H9 (cell line): ENCODE measurements at regions not wholly inside any gene's neighbourhood (a gene's known extent, or its start where the extent isn't known, plus 50 kb on each side); places are given as distances from the start of the nearest gene placed in this dataset.

Experiments used
- DNase-seq: peaks from one replicate; pipeline ENCODE4 v3.0.0-alpha.2; 2017
- H2AFZ ChIP-seq: one replicate; pipeline ENCODE4 v1.6.1; 2013; ENCODE audit warnings: mild to moderate bottlenecking, low read length, control low read depth, moderate library complexity
- H2AK5ac ChIP-seq: 2 replicates; pipeline ENCODE4 v1.6.1; 2013; ENCODE audit warnings: low read length, control low read depth, mixed read lengths; ENCODE audit not compliant: insufficient read length
- H2BK120ac ChIP-seq: one replicate; pipeline ENCODE4 v1.6.1; 2013; ENCODE audit warnings: low read depth, mild to moderate bottlenecking, low read length, control low read depth, inconsistent platforms; ENCODE audit not compliant: poor library complexity, severe bottlenecking
- H2BK12ac ChIP-seq: 2 replicates; pipeline ENCODE4 v1.6.1; 2013; ENCODE audit warnings: low read length, control low read depth, mixed read lengths, low read depth; ENCODE audit not compliant: insufficient read length
- H2BK15ac ChIP-seq: 2 replicates; pipeline ENCODE4 v1.6.1; 2013; ENCODE audit warnings: low read depth, low read length, control low read depth
- H2BK20ac ChIP-seq: one replicate; pipeline ENCODE4 v1.6.1; 2013; ENCODE audit warnings: low read depth, mild to moderate bottlenecking, low read length, control low read depth, inconsistent platforms; ENCODE audit not compliant: poor library complexity, severe bottlenecking
- H2BK5ac ChIP-seq: 2 replicates; pipeline ENCODE4 v1.6.1; 2013; ENCODE audit warnings: low read length, control low read depth, mixed read lengths; ENCODE audit not compliant: insufficient read length
- H3K14ac ChIP-seq: 2 replicates; pipeline ENCODE4 v1.6.1; 2013; ENCODE audit warnings: low read length, control low read depth; ENCODE audit not compliant: insufficient read depth
- H3K18ac ChIP-seq: 2 replicates; pipeline ENCODE4 v1.6.1; 2013; ENCODE audit warnings: low read depth, mild to moderate bottlenecking, mixed read lengths, low read length, control low read depth; ENCODE audit not compliant: insufficient read length
- H3K23ac ChIP-seq: 2 replicates; pipeline ENCODE4 v1.6.1; 2013; ENCODE audit warnings: low read length, control low read depth, mixed read lengths, low read depth; ENCODE audit not compliant: insufficient read length
- H3K23me2 ChIP-seq: 2 replicates; pipeline ENCODE4 v1.6.1; 2013; ENCODE audit warnings: low read depth, mild to moderate bottlenecking, mixed read lengths, low read length, control low read depth; ENCODE audit not compliant: insufficient read length, poor library complexity, severe bottlenecking
- H3K27ac ChIP-seq: 2 replicates; pipeline ENCODE4 v1.5.1; 2013; ENCODE audit warnings: low read length, control low read depth, mixed read lengths, low read depth; ENCODE audit not compliant: insufficient read length
- H3K27me3 ChIP-seq: 2 replicates; pipeline ENCODE4 v1.6.1; 2013; ENCODE audit warnings: low read length, control low read depth, inconsistent platforms; ENCODE audit not compliant: insufficient read depth
- H3K4ac ChIP-seq: 2 replicates; pipeline ENCODE4 v1.6.1; 2013; ENCODE audit warnings: low read depth, mild to moderate bottlenecking, control low read depth, inconsistent platforms, low read length, moderate library complexity
- H3K4me1 ChIP-seq: 2 replicates; pipeline ENCODE4 v1.6.1; 2013; ENCODE audit warnings: low read length, control low read depth, inconsistent platforms; ENCODE audit not compliant: insufficient read depth
- H3K4me2 ChIP-seq: 2 replicates; pipeline ENCODE4 v1.6.1; 2013; ENCODE audit warnings: low read length, control low read depth, mixed read lengths; ENCODE audit not compliant: insufficient read length, insufficient read depth
- H3K56ac ChIP-seq: 2 replicates; pipeline ENCODE4 v1.6.1; 2013; ENCODE audit warnings: low read depth, mild to moderate bottlenecking, mixed read lengths, low read length, control low read depth; ENCODE audit not compliant: insufficient read length
- H3K79me1 ChIP-seq: 2 replicates; pipeline ENCODE4 v1.6.1; 2013; ENCODE audit warnings: low read depth, mild to moderate bottlenecking, moderate library complexity, low read length, control low read depth, inconsistent platforms; ENCODE audit not compliant: insufficient read depth, poor library complexity, severe bottlenecking
- H3K79me2 ChIP-seq: 2 replicates; pipeline ENCODE4 v1.6.1; 2013; ENCODE audit warnings: low read length, control low read depth, inconsistent platforms; ENCODE audit not compliant: insufficient read depth
- H3K9ac ChIP-seq: 2 replicates; pipeline ENCODE4 v1.6.1; 2013; ENCODE audit warnings: low read length, control low read depth, mixed read lengths; ENCODE audit not compliant: insufficient read length; ENCODE audit errors: extremely low read depth
- H3K9me3 ChIP-seq: one replicate; pipeline ENCODE4 v1.6.1; 2013; ENCODE audit warnings: low read depth, low read length, inconsistent platforms; ENCODE audit not compliant: control insufficient read depth
- H3T11ph ChIP-seq: one replicate; pipeline ENCODE4 v1.6.1; 2013; ENCODE audit warnings: mild to moderate bottlenecking, low read length, control low read depth, inconsistent platforms
- H4K20me1 ChIP-seq: one replicate; pipeline ENCODE4 v1.6.1; 2013; ENCODE audit not compliant: control insufficient read depth, insufficient read length, insufficient read depth
- H4K5ac ChIP-seq: 2 replicates; pipeline ENCODE4 v1.6.1; 2013; ENCODE audit warnings: low read depth, mild to moderate bottlenecking, mixed read lengths, low read length, control low read depth; ENCODE audit not compliant: insufficient read length
- H4K8ac ChIP-seq: replicated peaks from 2 replicates; pipeline ENCODE4 v1.6.1; 2013; ENCODE audit warnings: low read length, control low read depth, mixed read lengths, low read depth; ENCODE audit not compliant: insufficient read length
- H4K91ac ChIP-seq: 2 replicates; pipeline ENCODE4 v1.6.1; 2013; ENCODE audit warnings: low read depth, mild to moderate bottlenecking, moderate library complexity, mixed read lengths, low read length, control low read depth; ENCODE audit not compliant: insufficient read length
- H3K27ac Mint-ChIP-seq, 3 experiments: 2 replicates in 2 of 3; 3 replicates in 1 of 3; pipeline ENCODE4 v1.8.0; 2020 to 2021; ENCODE audit warnings: mixed read lengths in 3 of 3, mild to moderate bottlenecking in 1 of 3, moderate library complexity in 1 of 3
- H3K27me3 Mint-ChIP-seq: 2 replicates; pipeline ENCODE4 v1.8.0; 2021; ENCODE audit warnings: low read depth, mild to moderate bottlenecking, moderate library complexity, mixed read lengths
- H3K36me3 Mint-ChIP-seq, 3 experiments: 2 replicates in 2 of 3; 3 replicates in 1 of 3; pipeline ENCODE4 v1.8.0; 2020 to 2021; ENCODE audit warnings: low read depth in 3 of 3, mixed read lengths in 3 of 3; ENCODE audit not compliant: insufficient read depth in 1 of 3
- H3K4me1 Mint-ChIP-seq, 2 experiments: 2 replicates each; pipeline ENCODE4 v1.8.0; 2020; ENCODE audit warnings: mixed read lengths in 2 of 2
- H3K4me3 Mint-ChIP-seq, 2 experiments: 2 replicates in 1 of 2; 3 replicates in 1 of 2; pipeline ENCODE4 v1.8.0; 2020 to 2021; ENCODE audit warnings: mild to moderate bottlenecking in 2 of 2, mixed read lengths in 2 of 2, moderate library complexity in 1 of 2
- H3K9me3 Mint-ChIP-seq, 2 experiments: 2 replicates in 1 of 2; 3 replicates in 1 of 2; pipeline ENCODE4 v1.8.0; 2020; ENCODE audit warnings: mild to moderate bottlenecking in 2 of 2, mixed read lengths in 2 of 2, moderate library complexity in 1 of 2
- WGBS: extraction: QIAGEN DNeasy Blood & Tissue Kit; methylation state at CpG from one replicate; pipeline ENCODE4 v1.1.7; 2013; ENCODE audit warnings: missing lambda C conversion rate, low lambda C conversion rate, mixed read lengths; ENCODE audit not compliant: insufficient read length; ENCODE audit errors: extremely low coverage; 5-methylcytosine and 5-hydroxymethylcytosine counted together
- TF ChIP-seq, protein P1 (sequence below): fragments of 200-600 bp; sonication (generic); conservative IDR thresholded peaks from 3 replicates; pipeline ENCODE4 v1.8.0; 2021; ENCODE audit warnings: antibody characterized with exemption, mild to moderate bottlenecking

DNA sequence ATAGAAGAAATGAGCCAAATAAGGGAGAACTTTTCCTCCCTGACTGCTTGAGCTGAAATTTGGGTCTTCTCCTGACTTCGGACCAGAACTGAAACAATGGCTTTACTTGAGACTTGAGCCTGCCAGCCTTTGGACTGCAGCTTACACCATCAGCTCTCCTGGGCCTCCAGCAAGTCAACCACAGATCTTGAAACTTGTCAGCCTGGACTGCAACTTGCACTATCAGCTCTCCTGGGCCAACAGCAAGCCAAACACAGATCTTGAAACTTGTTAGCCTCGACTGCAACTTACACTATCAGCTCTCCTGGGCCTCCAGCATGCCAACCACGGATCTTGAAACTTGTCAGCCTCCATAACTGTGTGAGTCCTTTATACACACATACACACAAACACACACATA is 425.9 kb upstream of the PCDH7 start:
- no peak overlapping the region for H2BK120ac ChIP-seq
- H4K5ac ChIP-seq: no peak overlapping the region
- no peaks in the 10 kb centered on the region for H3K9me3 Mint-ChIP-seq
- H4K20me1 ChIP-seq: no peaks in the 10 kb centered on the region
- no peaks in the 10 kb centered on the region for H3K36me3 Mint-ChIP-seq
- DNase-seq: no peak
- no peak overlapping the region for H4K91ac ChIP-seq
- H2BK15ac ChIP-seq: no peak overlapping the region
- no peak overlapping the region for H3T11ph ChIP-seq
- TF ChIP-seq, protein P1, sequence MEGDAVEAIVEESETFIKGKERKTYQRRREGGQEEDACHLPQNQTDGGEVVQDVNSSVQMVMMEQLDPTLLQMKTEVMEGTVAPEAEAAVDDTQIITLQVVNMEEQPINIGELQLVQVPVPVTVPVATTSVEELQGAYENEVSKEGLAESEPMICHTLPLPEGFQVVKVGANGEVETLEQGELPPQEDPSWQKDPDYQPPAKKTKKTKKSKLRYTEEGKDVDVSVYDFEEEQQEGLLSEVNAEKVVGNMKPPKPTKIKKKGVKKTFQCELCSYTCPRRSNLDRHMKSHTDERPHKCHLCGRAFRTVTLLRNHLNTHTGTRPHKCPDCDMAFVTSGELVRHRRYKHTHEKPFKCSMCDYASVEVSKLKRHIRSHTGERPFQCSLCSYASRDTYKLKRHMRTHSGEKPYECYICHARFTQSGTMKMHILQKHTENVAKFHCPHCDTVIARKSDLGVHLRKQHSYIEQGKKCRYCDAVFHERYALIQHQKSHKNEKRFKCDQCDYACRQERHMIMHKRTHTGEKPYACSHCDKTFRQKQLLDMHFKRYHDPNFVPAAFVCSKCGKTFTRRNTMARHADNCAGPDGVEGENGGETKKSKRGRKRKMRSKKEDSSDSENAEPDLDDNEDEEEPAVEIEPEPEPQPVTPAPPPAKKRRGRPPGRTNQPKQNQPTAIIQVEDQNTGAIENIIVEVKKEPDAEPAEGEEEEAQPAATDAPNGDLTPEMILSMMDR: no peak
- H2AK5ac ChIP-seq: no peak overlapping the region
- no peaks in the 10 kb centered on the region for H3K4me1 ChIP-seq
- H3K27ac Mint-ChIP-seq: no peak overlapping the region
- H3K4me1 Mint-ChIP-seq: no peaks in the 10 kb centered on the region
- H3K79me2 ChIP-seq: no peaks in the 10 kb centered on the region
- no peaks in the 10 kb centered on the region for H3K9me3 ChIP-seq
- H3K4me3 Mint-ChIP-seq: no peak overlapping the region
- H3K4ac ChIP-seq: no peak overlapping the region
- H3K27ac ChIP-seq: no peak overlapping the region
- H2AFZ ChIP-seq: no peak overlapping the region
- no peak overlapping the region for H3K4me2 ChIP-seq
- H3K23me2 ChIP-seq: no peaks in the 10 kb centered on the region
- H2BK5ac ChIP-seq: no peak overlapping the region
- H3K14ac ChIP-seq: no peak overlapping the region
- H3K27me3 Mint-ChIP-seq: no peaks in the 10 kb centered on the region
- H3K18ac ChIP-seq: no peak overlapping the region
- no peak overlapping the region for H2BK12ac ChIP-seq
- H4K8ac ChIP-seq: no peak overlapping the region
- no peaks in the 10 kb centered on the region for H3K27me3 ChIP-seq
- no peak overlapping the region for H3K9ac ChIP-seq
- no peak overlapping the region for H3K56ac ChIP-seq
- no peak overlapping the region for H2BK20ac ChIP-seq
- no peak overlapping the region for H3K23ac ChIP-seq
- no CpG with 5 or more reads among the region's 3 CpGs for WGBS
- H3K79me1 ChIP-seq: no peaks in the 10 kb centered on the region
